HL-60 (cell line): ENCODE measurements at regions not wholly inside any gene's neighbourhood (a gene's known extent, or its start where the extent isn't known, plus 50 kb on each side); places are given as distances from the start of the nearest gene placed in this dataset.
"Not testable (repeated sequence)": the region's sequence is repeated elsewhere in the genome, so short reads cannot be mapped to it uniquely, and the experiment has no call there.

Experiments used
- DNase-seq, 2 experiments: peaks; one replicate each; pipeline ENCODE4 v3.0.0-alpha.2; 2010 to 2020; ENCODE audit warnings: low read depth in 1 of 2, low spot score in 1 of 2
- H3K27ac ChIP-seq: fragments of 250-450 bp; sonication (Bioruptor Pico); replicated peaks from 2 replicates; pipeline ENCODE4 v1.5.1; 2020; ENCODE audit warnings: mild to moderate bottlenecking, moderate library complexity
- H3K27me3 ChIP-seq: fragments of 250-450 bp; sonication (Bioruptor Pico); 2 replicates; pipeline ENCODE4 v1.5.1; 2021; ENCODE audit warnings: mild to moderate bottlenecking, moderate library complexity; ENCODE audit not compliant: insufficient read depth, poor library complexity, severe bottlenecking
- H3K4me3 ChIP-seq: replicated peaks from 2 replicates; pipeline ENCODE4 v1.5.1; 2011; ENCODE audit warnings: mild to moderate bottlenecking, control low read depth, low read length; ENCODE audit not compliant: insufficient read depth
- CTCF ChIP-seq: IDR thresholded peaks from one replicate; pipeline ENCODE4 v1.5.1; 2011; ENCODE audit warnings: low read length, control low read depth, inconsistent platforms; ENCODE audit not compliant: insufficient read depth
- GABPA ChIP-seq: IDR thresholded peaks from 2 replicates; pipeline ENCODE4 v1.6.1; 2012; ENCODE audit warnings: low read depth
- POLR2AphosphoS5 ChIP-seq: IDR thresholded peaks from 2 replicates; pipeline ENCODE4 v1.6.1; 2012; ENCODE audit warnings: low read depth
- REST ChIP-seq: IDR thresholded peaks from 2 replicates; pipeline ENCODE4 v1.6.1; 2012; ENCODE audit warnings: low read depth; ENCODE audit not compliant: insufficient replicate concordance
- SPI1 ChIP-seq: IDR thresholded peaks from 2 replicates; pipeline ENCODE4 v1.6.1; 2012; ENCODE audit warnings: low read depth, mild to moderate bottlenecking, borderline replicate concordance

- TF ChIP-seq REST (no peak), CTCF (no peak), GABPA (no peak), POLR2AphosphoS5 (no peak), SPI1 (no peak)
- DNase-seq = no peak
- H3K4me3 ChIP-seq = no peak overlapping the region
- no peaks in the 10 kb centered on the region for H3K27me3 ChIP-seq
- H3K27ac ChIP-seq = no peak overlapping the region
These were observed 312.2 kb upstream of the B3GAT1 start for GRCh38 chr11:134724106-134724778.

GRCh38 chr11:134720691-134721070 lies 308.6 kb upstream of the B3GAT1 start:
- DNase-seq, H3K27ac ChIP-seq, H3K27me3 ChIP-seq, H3K4me3 ChIP-seq: not testable (repeated sequence)

- not testable (repeated sequence) for H3K4me3 ChIP-seq, H3K27ac ChIP-seq, DNase-seq, H3K27me3 ChIP-seq
These were observed 308.1 kb upstream of the B3GAT1 start for GRCh38 chr11:134719940-134720690.

DNA sequence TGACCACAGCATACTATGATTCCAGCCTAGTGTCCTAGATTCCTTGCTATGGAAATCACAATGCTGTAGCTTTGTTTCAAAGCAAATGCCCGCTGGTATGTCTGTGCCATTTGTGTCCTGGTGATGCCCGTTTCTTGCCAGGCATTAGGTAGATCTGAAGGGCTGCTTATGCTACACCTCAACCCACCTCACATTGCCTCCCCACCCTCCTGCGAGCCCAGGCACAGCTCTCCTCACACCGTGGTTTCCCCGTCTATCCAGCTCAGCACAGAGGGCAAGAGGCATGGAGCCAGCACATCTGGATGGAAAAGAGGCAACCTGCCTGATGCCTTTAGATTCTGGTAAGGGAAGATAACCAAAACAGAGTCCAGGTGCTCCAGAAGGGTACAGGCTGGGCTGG lies 307.4 kb upstream of the B3GAT1 start:
- DNase-seq = no peak
- no peak overlapping the region for H3K4me3 ChIP-seq
- TF ChIP-seq POLR2AphosphoS5 = no peak
- TF ChIP-seq SPI1 = no peak
- no peak for TF ChIP-seq CTCF
- no peak for TF ChIP-seq REST
- TF ChIP-seq GABPA = no peak
- H3K27me3 ChIP-seq = no peaks in the 10 kb centered on the region
- no peak overlapping the region for H3K27ac ChIP-seq

- no peak overlapping the region for H3K4me3 ChIP-seq
- H3K27me3 ChIP-seq = no peaks in the 10 kb centered on the region
- H3K27ac ChIP-seq = no peak overlapping the region
- no peak for DNase-seq
- no peak for TF ChIP-seq CTCF
- TF ChIP-seq GABPA = no peak
- no peak for TF ChIP-seq SPI1
- no peak for TF ChIP-seq POLR2AphosphoS5
- TF ChIP-seq REST = no peak
These were observed 304.5 kb upstream of the B3GAT1 start for GRCh38 chr11:134716582-134716981.
